ENCODE measurements at regions not wholly inside any gene's neighbourhood (a gene's known extent, or its start where the extent isn't known, plus 50 kb on each side); places are given as distances from the start of the nearest gene placed in this dataset.

DNA sequence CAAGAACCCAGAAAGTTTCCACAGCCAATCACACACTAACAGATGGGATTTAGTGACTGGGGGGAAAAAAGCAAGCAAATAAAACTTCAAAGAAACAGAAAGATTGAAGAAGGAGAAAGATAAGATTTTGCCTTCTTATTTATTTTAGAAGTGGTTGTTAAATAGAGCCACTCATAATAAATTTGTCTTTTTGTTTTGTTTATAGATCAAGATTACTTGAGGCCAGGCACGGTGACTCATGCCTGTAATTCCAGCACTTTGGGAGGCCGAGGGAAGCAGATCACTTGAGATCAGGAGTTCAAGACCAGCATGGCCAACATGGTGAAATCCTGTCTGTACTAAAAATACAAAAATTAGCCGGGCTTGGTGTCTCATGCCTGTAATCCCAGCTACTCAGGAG, 94.9 kb upstream of the RANBP3L start:
- no peak for TF ChIP-seq POLR2A (IDR thresholded peaks at IDR 0.05; ENCODE audit: low read depth)
- TF ChIP-seq CTCF (IDR thresholded peaks at IDR 0.05) = no peak
- no peak for TF ChIP-seq POLR2AphosphoS5 (IDR thresholded peaks at IDR 0.05)
- TF ChIP-seq EP300 (IDR thresholded peaks at IDR 0.05) = no peak
- no peaks in the 10 kb centered on the region for H3K27me3 ChIP-seq
- DNase-seq (ENCODE audit: extremely low spot score) = no peak
- H3K36me3 ChIP-seq = no peaks in the 10 kb centered on the region
- no peak overlapping the region for H3K27ac ChIP-seq (replicated peaks in 1 of 4)
- 36% methylated on average over 3 of the region's 3 CpGs for WGBS
- H3K4me3 ChIP-seq = no peak overlapping the region
- no peaks in the 10 kb centered on the region for H3K9me3 ChIP-seq
- intact Hi-C loops (cut with DNase I) = loop anchor here (5.0 kb wide), 1 partner anchor 129 kb away; no protein-coding TSS in a partner anchor
- H3K4me1 ChIP-seq = peaks cover 0 to 24% (median 18%) of the 10 kb centered on the region in 4 donors

GRCh38 chr5:36397901-36398536, 96.3 kb upstream of the RANBP3L start:
- intact Hi-C loops (cut with DNase I) = loop anchor here (5.0 kb wide), 1 partner anchor 131 kb away; no protein-coding TSS in a partner anchor
- Histone ChIP-seq H3K36me3 (no peaks in the 10 kb centered on the region), H3K27me3 (no peaks in the 10 kb centered on the region), H3K4me3 (no peak overlapping the region), H3K9me3 (no peaks in the 10 kb centered on the region), H3K27ac (replicated peaks in 1 of 4) (no peak overlapping the region), H3K4me1 (peaks cover 0 to 13% (median 12%) of the 10 kb centered on the region in 4 donors)
- WGBS = 51% methylated on average over 3 of the region's 3 CpGs
- TF ChIP-seq CTCF (IDR thresholded peaks at IDR 0.05) (peak; percentile 51 to 63 (median 58)), EP300 (IDR thresholded peaks at IDR 0.05) (no peak)
- no peak for DNase-seq (ENCODE audit: extremely low spot score)

DNA sequence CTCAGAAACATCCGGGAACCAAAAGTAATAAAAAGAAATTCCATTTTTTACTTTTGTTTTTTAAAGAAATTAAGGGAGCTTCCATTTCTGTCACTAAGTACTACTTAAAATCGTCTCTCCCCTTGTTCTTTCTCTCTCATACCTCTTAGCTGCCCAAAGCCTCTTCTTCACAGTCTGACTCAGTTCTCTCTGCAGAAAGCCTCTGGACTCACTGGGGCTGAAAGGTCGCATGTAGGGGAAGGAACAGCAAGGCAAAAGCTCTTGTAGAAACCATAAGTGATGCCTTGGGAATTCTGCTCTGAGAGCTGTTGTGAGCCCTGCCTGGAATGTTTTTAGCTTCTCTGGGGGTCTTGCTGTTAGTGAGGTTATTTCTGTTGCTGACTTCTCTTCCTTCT, 100.8 kb upstream of the RANBP3L start:
- DNase-seq (ENCODE audit: extremely low spot score) = no peak
- Histone ChIP-seq H3K36me3 (no peaks in the 10 kb centered on the region), H3K4me3 (no peak overlapping the region), H3K9me3 (no peaks in the 10 kb centered on the region), H3K27me3 (no peaks in the 10 kb centered on the region), H3K4me1 (peaks cover 0 to 8% (median 2%) of the 10 kb centered on the region in 4 donors), H3K27ac (replicated peaks in 1 of 4) (no peak overlapping the region)
- TF ChIP-seq POLR2A (IDR thresholded peaks at IDR 0.05; ENCODE audit: low read depth) = no peak
- no peak for TF ChIP-seq CTCF (IDR thresholded peaks at IDR 0.05)
- no peak for TF ChIP-seq POLR2AphosphoS5 (IDR thresholded peaks at IDR 0.05)
- TF ChIP-seq EP300 (IDR thresholded peaks at IDR 0.05) = no peak
- intact Hi-C loops (cut with DNase I) = no loop called here
- WGBS = 78% methylated on average over 3 of the region's 3 CpGs

DNA sequence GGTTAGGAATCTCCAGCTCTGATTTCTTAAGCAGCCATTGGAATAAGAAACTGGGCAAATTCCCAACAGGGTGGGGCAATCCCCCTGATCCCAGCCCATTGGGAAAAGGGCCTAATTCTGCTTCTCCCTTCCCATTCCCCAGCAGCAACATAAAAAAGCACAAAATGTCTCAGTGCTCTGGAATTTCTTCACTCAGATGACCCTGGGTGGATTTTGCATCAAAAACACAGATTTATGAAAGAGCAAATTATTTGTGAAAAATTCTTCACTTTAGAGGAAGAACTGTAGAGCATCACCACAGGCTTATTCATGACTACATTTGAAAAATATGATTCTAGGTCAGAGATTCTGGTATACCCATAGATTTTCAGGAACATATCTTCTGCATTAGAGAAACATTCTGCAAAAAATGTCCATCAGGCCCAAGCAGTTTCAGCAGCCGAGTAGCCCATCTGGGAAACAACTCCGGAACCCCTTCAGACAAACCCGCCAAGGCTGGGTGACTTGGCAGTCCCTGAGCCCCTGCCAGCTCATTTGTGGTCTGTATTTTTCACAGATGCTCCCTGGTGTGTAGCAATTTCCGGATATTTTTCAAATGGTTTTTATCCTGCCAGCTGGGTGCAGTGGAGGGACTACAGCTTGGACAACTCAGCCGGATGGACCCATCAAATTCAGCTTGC, 102.1 kb upstream of the RANBP3L start:
- WGBS = 69% methylated on average over 5 of the region's 5 CpGs

More for the DNA sequence above, 102.1 kb upstream of the RANBP3L start:
- no peaks in the 10 kb centered on the region for H3K9me3 ChIP-seq
- H3K4me1 ChIP-seq = peaks cover 0 to 8% (median 2%) of the 10 kb centered on the region in 4 donors
- H3K27ac ChIP-seq (replicated peaks in 1 of 4) = peak overlapping the region in 3 of 4 donors; percentile 8 to 68 (median 63)
- H3K36me3 ChIP-seq = no peaks in the 10 kb centered on the region
- H3K27me3 ChIP-seq = no peaks in the 10 kb centered on the region
- intact Hi-C loops (cut with DNase I) = no loop called here
- TF ChIP-seq EP300 (IDR thresholded peaks at IDR 0.05) (no peak), POLR2AphosphoS5 (IDR thresholded peaks at IDR 0.05) (no peak), CTCF (IDR thresholded peaks at IDR 0.05) (no peak), POLR2A (IDR thresholded peaks at IDR 0.05; ENCODE audit: low read depth) (no peak)
- DNase-seq (ENCODE audit: extremely low spot score) = no peak
- H3K4me3 ChIP-seq = no peak overlapping the region

All from esophagus muscularis mucosa (tissue), 4 donors.